Pancreas (tissue), 10 donors: ENCODE measurements at regions not wholly inside any gene's neighbourhood (a gene's known extent, or its start where the extent isn't known, plus 50 kb on each side); places are given as distances from the start of the nearest gene placed in this dataset.

Experiments used
- ATAC-seq, 4 donors: fragments of 200-7000 bp; cut with Tn5 transposase; one replicate each; pipeline versions ENCODE4 v1.8.0 to v1.9.1; 2020; ENCODE audit warnings: mild to moderate bottlenecking in 4 of 4, moderate library complexity in 4 of 4
- DNase-seq, 6 donors: peaks; one replicate each; pipeline ENCODE4 v3.0.0-alpha.2; 2020
- FAIRE-seq: peaks from 2 replicates; lab custom pipeline; 2012; peaks lifted over from hg19 to GRCh38; lab: Jason Lieb, UNC
- H3K27ac ChIP-seq, 4 donors: fragments of 200-600 bp; sonication (generic); 1 replicate in 3 of 4; 2 replicates in 1 of 4; pipeline versions ENCODE4 v1.5.0 to v1.8.0; 2020
- H3K27me3 ChIP-seq, 4 donors: fragments of 200-600 bp; one replicate each; pipeline ENCODE4 v1.8.0; 2021
- H3K36me3 ChIP-seq, 3 donors: fragments of 200-600 bp; sonication (generic) in 1 of 3; one replicate each; pipeline versions ENCODE4 v1.5.0 to v1.8.0; 2020 to 2021
- H3K4me1 ChIP-seq, 3 donors: fragments of 200-600 bp; one replicate each; pipeline ENCODE4 v1.8.0; 2021
- H3K4me3 ChIP-seq, 4 donors: fragments of 200-600 bp; sonication (generic) in 2 of 4; one replicate each; pipeline versions ENCODE4 v1.5.0 to v1.8.0; 2020 to 2021
- H3K9me3 ChIP-seq, 4 donors: fragments of 200-600 bp; one replicate each; pipeline ENCODE4 v1.8.0; 2021
- WGBS, 2 donors: extraction: QIAGEN DNeasy Blood & Tissue Kit; methylation state at CpG; one replicate each; pipeline ENCODE4 v1.1.7; 2013; 5-methylcytosine and 5-hydroxymethylcytosine counted together
- intact Hi-C, 3 donors: fragments of 100-400 bp; cut with DNase I; formaldehyde crosslinking; loops; one replicate each; pipeline versions ENCODE4 v1.11.1 to v1.14.2; 2022
- TF ChIP-seq, protein P1 (sequence below), 4 donors: fragments of 200-600 bp; sonication (generic) in 3 of 4; IDR thresholded peaks; one replicate each; pipeline versions ENCODE4 v1.5.0 to v1.8.0; 2021; ENCODE audit warnings: antibody characterized with exemption in 4 of 4
- donor health status: healthy with polysubstance abuse.
- donor health status: DM: no; HTN: no; CAD: no; lungs with moderate emphysema.
- donor health status: DM: no; HTN: no; CAD: no.
- donor health status: control.
- donor health status: control.
- donor health status: Bipolar disorder and iron deficiency.
- donor health status: DM: yes; HTN: yes; CAD: no.
- donor health status: DM: no; HTN: no; CAD: no.
- donor health status: DM: no; HTN: no; CAD: no.
- donor health status: DM: yes; HTN: yes; CAD: no.

DNA sequence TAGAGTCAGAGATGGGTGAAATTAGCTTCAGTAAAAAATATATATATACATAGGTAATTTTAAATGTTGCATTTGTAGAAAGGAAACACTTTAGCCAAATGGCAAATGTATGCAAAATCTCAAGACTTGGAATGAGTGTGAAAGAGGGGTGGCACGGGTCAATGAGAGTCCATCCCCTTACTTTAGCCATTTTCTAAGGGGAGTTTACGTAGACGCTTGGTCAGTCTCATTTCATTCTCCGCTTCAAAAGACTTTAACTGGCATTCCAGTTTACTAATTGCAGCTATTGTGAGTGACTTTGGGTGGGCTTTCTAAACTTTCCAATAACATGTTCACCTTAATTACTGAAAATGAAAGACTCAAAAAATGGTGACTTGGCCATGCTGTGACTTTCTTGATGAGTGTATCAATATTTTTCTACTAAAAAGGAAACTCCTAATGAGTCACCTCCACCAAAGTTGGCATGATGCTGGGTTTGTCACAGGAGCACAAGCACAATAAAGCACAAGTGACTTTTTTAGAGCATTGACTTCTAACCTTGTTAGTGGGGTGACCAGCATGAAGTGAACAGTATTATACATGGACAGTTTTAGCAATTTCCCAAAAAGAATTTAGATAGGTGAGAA is 356.0 kb upstream of the RASGEF1B start:
- Histone ChIP-seq H3K36me3 (no peaks in the 10 kb centered on the region), H3K4me1 (no peaks in the 10 kb centered on the region), H3K9me3 (no peaks in the 10 kb centered on the region), H3K4me3 (no peak overlapping the region), H3K27ac (no peak overlapping the region), H3K27me3 (no peaks in the 10 kb centered on the region)
- FAIRE-seq (no peak), DNase-seq (no peak), ATAC-seq (no peak)
- intact Hi-C loops = no loop called here
- WGBS, 2 donors = 92 to 93% methylated on average over 4 of the region's 4 CpGs
- TF ChIP-seq, protein P1, sequence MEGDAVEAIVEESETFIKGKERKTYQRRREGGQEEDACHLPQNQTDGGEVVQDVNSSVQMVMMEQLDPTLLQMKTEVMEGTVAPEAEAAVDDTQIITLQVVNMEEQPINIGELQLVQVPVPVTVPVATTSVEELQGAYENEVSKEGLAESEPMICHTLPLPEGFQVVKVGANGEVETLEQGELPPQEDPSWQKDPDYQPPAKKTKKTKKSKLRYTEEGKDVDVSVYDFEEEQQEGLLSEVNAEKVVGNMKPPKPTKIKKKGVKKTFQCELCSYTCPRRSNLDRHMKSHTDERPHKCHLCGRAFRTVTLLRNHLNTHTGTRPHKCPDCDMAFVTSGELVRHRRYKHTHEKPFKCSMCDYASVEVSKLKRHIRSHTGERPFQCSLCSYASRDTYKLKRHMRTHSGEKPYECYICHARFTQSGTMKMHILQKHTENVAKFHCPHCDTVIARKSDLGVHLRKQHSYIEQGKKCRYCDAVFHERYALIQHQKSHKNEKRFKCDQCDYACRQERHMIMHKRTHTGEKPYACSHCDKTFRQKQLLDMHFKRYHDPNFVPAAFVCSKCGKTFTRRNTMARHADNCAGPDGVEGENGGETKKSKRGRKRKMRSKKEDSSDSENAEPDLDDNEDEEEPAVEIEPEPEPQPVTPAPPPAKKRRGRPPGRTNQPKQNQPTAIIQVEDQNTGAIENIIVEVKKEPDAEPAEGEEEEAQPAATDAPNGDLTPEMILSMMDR (IDR thresholded peaks at IDR 0.05) = no peak

DNA sequence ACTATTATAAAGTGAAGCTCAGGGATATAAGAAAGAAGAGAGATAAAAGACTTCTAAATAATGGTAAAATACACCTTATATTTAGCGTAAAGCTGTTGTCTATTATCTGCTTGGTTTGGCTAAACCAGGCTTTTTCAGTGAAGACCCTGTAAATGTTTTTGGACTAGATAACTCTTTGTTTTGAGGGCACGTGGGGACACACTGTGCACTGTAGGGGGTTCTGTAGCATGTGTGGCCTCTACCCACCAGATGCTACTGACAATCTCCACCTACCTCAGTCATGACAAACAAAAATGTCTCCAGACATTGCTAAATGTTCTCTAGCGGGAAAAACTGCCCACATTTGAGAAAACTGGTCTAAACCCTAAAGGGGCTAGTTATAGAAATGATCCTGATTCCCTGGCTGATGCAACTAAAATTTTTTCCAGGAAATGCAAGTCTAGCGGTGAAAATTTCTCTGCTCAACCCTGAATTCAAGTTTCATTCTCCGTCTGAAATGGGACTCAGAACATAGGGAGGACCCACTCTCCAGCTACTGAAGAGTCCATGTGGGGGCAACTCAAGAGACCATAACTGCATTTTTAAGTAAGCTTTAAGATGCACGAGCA is 355.2 kb upstream of the RASGEF1B start:
- ATAC-seq (no peak), FAIRE-seq (no peak), DNase-seq (no peak)
- intact Hi-C loops = no loop called here
- TF ChIP-seq, protein P1 (IDR thresholded peaks at IDR 0.05) = no peak
- H3K4me1 ChIP-seq = no peaks in the 10 kb centered on the region
- no peaks in the 10 kb centered on the region for H3K36me3 ChIP-seq
- H3K27ac ChIP-seq = no peak overlapping the region
- no peak overlapping the region for H3K4me3 ChIP-seq
- 71 to 93% methylated on average over 6 of the region's 6 CpGs for WGBS, 2 donors
- H3K27me3 ChIP-seq = no peaks in the 10 kb centered on the region
- H3K9me3 ChIP-seq = no peaks in the 10 kb centered on the region

GRCh38 chr4:81826335-81826734 is 354.6 kb upstream of the RASGEF1B start:
- Histone ChIP-seq H3K27me3 (no peaks in the 10 kb centered on the region), H3K4me1 (no peaks in the 10 kb centered on the region), H3K27ac (no peak overlapping the region), H3K9me3 (no peaks in the 10 kb centered on the region), H3K4me3 (no peak overlapping the region), H3K36me3 (no peaks in the 10 kb centered on the region)
- ATAC-seq = no peak
- TF ChIP-seq, protein P1 (IDR thresholded peaks at IDR 0.05) = no peak
- 89 to 94% methylated on average over 1 of the region's 1 CpG for WGBS, 2 donors
- no peak for FAIRE-seq
- intact Hi-C loops = no loop called here
- DNase-seq = no peak

DNA sequence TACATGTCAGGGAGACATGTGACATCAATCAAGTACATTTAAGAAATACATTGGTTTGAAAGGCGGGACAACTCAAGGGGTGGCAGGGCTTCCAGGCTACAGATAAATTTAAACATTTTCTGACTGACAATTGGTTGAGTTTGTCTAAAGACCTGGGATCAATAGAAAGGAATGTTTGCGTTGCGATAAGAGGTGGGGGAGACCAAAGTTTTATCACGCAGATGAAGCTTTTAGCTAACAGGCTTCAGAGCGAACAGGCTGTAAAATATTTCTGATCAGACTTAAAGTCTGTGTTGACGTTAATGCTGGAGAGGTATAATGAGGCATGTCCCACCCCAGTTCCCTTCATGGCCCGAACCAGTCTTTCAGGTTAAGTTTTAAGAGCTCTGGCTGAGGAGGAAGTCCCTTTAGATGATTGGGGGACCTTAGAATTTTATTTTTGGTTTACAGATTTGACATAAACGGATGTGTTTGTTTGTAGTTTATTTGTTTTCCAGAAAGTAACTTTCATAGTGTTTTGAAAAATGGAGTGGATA is 346.7 kb upstream of the RASGEF1B start:
- intact Hi-C loops = no loop called here
- no peak for DNase-seq
- WGBS, 2 donors = 21 to 22% methylated on average over 8 of the region's 8 CpGs
- TF ChIP-seq, protein P1 (IDR thresholded peaks at IDR 0.05) = no peak
- no peaks in the 10 kb centered on the region for H3K27me3 ChIP-seq
- ATAC-seq = no peak
- no peaks in the 10 kb centered on the region for H3K4me1 ChIP-seq
- no peak for FAIRE-seq
- no peak overlapping the region for H3K27ac ChIP-seq
- H3K9me3 ChIP-seq = no peaks in the 10 kb centered on the region
- no peaks in the 10 kb centered on the region for H3K36me3 ChIP-seq
- H3K4me3 ChIP-seq = no peak overlapping the region
